K562 (cell line): ENCODE measurements at regions not wholly inside any gene's neighbourhood (a gene's known extent, or its start where the extent isn't known, plus 50 kb on each side); places are given as distances from the start of the nearest gene placed in this dataset.

Experiments
- ADNP ChIP-seq: fragments of 200-800 bp; sonication (Bioruptor generic); IDR thresholded peaks from 2 replicates; pipeline ENCODE4 v1.6.1; 2016; ENCODE audit warnings: missing genetic modification characterization, missing compliant biosample characterization
- FOXM1 ChIP-seq, 2 experiments: fragments of 450-650 bp in 1 of 2; sonication (generic) in 1 of 2; formaldehyde crosslinking in 1 of 2; IDR thresholded peaks; 2 replicates each; pipeline versions ENCODE4 v1.6.1 to v1.9.0; 2017 to 2022; ENCODE audit warnings: low read depth in 2 of 2, mild to moderate bottlenecking in 2 of 2, missing genetic modification reagents in 1 of 2, moderate library complexity in 1 of 2
- PATZ1 ChIP-seq: fragments of 250-450 bp; sonication (Bioruptor Pico); IDR thresholded peaks from 2 replicates; pipeline ENCODE4 v1.5.0; 2020; ENCODE audit warnings: mild to moderate bottlenecking, borderline replicate concordance
- POLR2A ChIP-seq: fragments of 450-650 bp; conservative IDR thresholded peaks from 2 replicates; pipeline ENCODE4 v1.6.1; 2016

GRCh38 chr7:113408999-113409398, 290.6 kb upstream of the SMIM30 start:
- TF ChIP-seq ADNP (tag): no peak
- TF ChIP-seq POLR2A: no peak
- no peak for TF ChIP-seq PATZ1
- no peak for TF ChIP-seq FOXM1 (IDR thresholded peaks at IDR 0.05; ENCODE audit: low read depth)
- TF ChIP-seq FOXM1 (CRISPR knock-in tag; IDR thresholded peaks at IDR 0.05; ENCODE audit: low read depth): no peak
